OCI-LY1 (cell line): ENCODE measurements at regions not wholly inside any gene's neighbourhood (a gene's known extent, or its start where the extent isn't known, plus 50 kb on each side); places are given as distances from the start of the nearest gene placed in this dataset.

ENCODE experiments used
- EZH2 ChIP-seq: fragments of 200-600 bp; sonication (generic), shearing (Covaris generic); IDR thresholded peaks from 2 replicates; pipeline ENCODE4 v1.8.0; 2017; ENCODE audit warnings: borderline replicate concordance, mixed run types, mild to moderate bottlenecking, antibody characterized with exemption, low read length, moderate library complexity, mixed read lengths
- TF ChIP-seq, protein P1 (sequence below): fragments of 200-600 bp; sonication (generic), shearing (Covaris generic); IDR thresholded peaks from 2 replicates; pipeline ENCODE4 v1.5.1; 2017; ENCODE audit warnings: mild to moderate bottlenecking, antibody characterized with exemption, low read length, moderate library complexity, mixed read lengths

GRCh38 chr14:97649752-97650151 is 852.6 kb downstream of the VRK1 start:
- TF ChIP-seq, protein P1, sequence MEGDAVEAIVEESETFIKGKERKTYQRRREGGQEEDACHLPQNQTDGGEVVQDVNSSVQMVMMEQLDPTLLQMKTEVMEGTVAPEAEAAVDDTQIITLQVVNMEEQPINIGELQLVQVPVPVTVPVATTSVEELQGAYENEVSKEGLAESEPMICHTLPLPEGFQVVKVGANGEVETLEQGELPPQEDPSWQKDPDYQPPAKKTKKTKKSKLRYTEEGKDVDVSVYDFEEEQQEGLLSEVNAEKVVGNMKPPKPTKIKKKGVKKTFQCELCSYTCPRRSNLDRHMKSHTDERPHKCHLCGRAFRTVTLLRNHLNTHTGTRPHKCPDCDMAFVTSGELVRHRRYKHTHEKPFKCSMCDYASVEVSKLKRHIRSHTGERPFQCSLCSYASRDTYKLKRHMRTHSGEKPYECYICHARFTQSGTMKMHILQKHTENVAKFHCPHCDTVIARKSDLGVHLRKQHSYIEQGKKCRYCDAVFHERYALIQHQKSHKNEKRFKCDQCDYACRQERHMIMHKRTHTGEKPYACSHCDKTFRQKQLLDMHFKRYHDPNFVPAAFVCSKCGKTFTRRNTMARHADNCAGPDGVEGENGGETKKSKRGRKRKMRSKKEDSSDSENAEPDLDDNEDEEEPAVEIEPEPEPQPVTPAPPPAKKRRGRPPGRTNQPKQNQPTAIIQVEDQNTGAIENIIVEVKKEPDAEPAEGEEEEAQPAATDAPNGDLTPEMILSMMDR: no peak
- TF ChIP-seq EZH2: no peak
